GM12864 (cell line): ENCODE measurements at regions not wholly inside any gene's neighbourhood (a gene's known extent, or its start where the extent isn't known, plus 50 kb on each side); places are given as distances from the start of the nearest gene placed in this dataset.

Source experiments
- DNase-seq: peaks from one replicate; pipeline ENCODE4 v3.0.0-alpha.2; 2011; ENCODE audit warnings: low read depth
- H3K4me3 ChIP-seq: 2 replicates; pipeline ENCODE4 v1.5.1; 2011; ENCODE audit warnings: mild to moderate bottlenecking, low read depth, low read length, control low read depth
- CTCF ChIP-seq: IDR thresholded peaks from 2 replicates; pipeline ENCODE4 v1.5.1; 2011; ENCODE audit warnings: low read depth, mild to moderate bottlenecking, moderate library complexity, low read length, control low read depth, inconsistent platforms; ENCODE audit errors: missing control alignments

- no peak overlapping the region for H3K4me3 ChIP-seq
- DNase-seq: no peak
- TF ChIP-seq CTCF: no peak
These were observed 94.7 kb downstream of the NOG start for GRCh38 chr17:56688151-56688550.

GRCh38 chr17:56690441-56691291 lies 97.2 kb downstream of the NOG start:
- no peak overlapping the region for H3K4me3 ChIP-seq
- no peak for DNase-seq

GRCh38 chr17:56694825-56695224 lies 101.3 kb downstream of the NOG start:
- no peak overlapping the region for H3K4me3 ChIP-seq
- no peak for TF ChIP-seq CTCF
- DNase-seq: no peak

More at GRCh38 chr17:56690441-56691291, 97.2 kb downstream of the NOG start:
- no peak for TF ChIP-seq CTCF

GRCh38 chr17:56697190-56697589 lies 103.7 kb downstream of the NOG start:
- TF ChIP-seq CTCF: no peak
- no peak for DNase-seq

GRCh38 chr17:56699186-56699894 lies 105.8 kb downstream of the NOG start:
- DNase-seq: no peak
- no peak for TF ChIP-seq CTCF
- no peak overlapping the region for H3K4me3 ChIP-seq

More at GRCh38 chr17:56697190-56697589, 103.7 kb downstream of the NOG start:
- no peak overlapping the region for H3K4me3 ChIP-seq

GRCh38 chr17:56700919-56701420 lies 107.5 kb downstream of the NOG start:
- H3K4me3 ChIP-seq: no peak overlapping the region
- no peak for TF ChIP-seq CTCF
- DNase-seq: no peak
